HFF-Myc (cell line): ENCODE measurements at regions not wholly inside any gene's neighbourhood (a gene's known extent, or its start where the extent isn't known, plus 50 kb on each side); places are given as distances from the start of the nearest gene placed in this dataset.
A peak's percentile ranks its signal among the peaks of the same experiment; 100 is the strongest.
"Not testable (repeated sequence)": the region's sequence is repeated elsewhere in the genome, so short reads cannot be mapped to it uniquely, and the experiment has no call there.

Source experiments
- DNase-seq: peaks from one replicate; pipeline ENCODE4 v3.0.0-alpha.2; 2011; ENCODE audit warnings: low read depth; ENCODE audit errors: extremely low read depth
- H3K4me3 ChIP-seq: replicated peaks from 2 replicates; pipeline ENCODE4 v1.5.1; 2011; ENCODE audit warnings: low read depth, mild to moderate bottlenecking, control low read depth, low read length
- TF ChIP-seq, protein P1 (sequence below): IDR thresholded peaks from 2 replicates; pipeline ENCODE4 v1.5.1; 2012; ENCODE audit warnings: mild to moderate bottlenecking, low read depth, low read length, control low read depth; ENCODE audit errors: missing control alignments

DNA sequence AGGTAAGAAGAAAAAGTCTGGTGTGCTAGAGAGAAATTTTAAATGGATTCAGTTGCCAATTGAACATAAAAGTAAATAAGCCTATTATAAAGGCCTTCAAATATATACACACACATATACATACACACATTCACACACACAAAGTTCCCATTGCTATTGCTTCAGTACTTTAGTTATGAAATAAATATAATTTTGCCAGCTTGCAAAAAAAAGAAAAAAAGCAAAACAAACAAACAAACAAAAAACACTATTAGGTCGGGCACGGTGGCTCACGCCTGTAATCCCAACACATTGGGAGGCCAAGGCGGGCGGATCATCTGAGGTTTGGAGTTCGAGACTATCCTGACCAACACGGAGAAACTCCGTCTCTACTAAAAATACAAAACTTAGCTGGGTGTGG is 80.3 kb downstream of the SPIN4 start:
- TF ChIP-seq, protein P1, sequence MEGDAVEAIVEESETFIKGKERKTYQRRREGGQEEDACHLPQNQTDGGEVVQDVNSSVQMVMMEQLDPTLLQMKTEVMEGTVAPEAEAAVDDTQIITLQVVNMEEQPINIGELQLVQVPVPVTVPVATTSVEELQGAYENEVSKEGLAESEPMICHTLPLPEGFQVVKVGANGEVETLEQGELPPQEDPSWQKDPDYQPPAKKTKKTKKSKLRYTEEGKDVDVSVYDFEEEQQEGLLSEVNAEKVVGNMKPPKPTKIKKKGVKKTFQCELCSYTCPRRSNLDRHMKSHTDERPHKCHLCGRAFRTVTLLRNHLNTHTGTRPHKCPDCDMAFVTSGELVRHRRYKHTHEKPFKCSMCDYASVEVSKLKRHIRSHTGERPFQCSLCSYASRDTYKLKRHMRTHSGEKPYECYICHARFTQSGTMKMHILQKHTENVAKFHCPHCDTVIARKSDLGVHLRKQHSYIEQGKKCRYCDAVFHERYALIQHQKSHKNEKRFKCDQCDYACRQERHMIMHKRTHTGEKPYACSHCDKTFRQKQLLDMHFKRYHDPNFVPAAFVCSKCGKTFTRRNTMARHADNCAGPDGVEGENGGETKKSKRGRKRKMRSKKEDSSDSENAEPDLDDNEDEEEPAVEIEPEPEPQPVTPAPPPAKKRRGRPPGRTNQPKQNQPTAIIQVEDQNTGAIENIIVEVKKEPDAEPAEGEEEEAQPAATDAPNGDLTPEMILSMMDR, result no peak
- H3K4me3 ChIP-seq, result no peak overlapping the region
- DNase-seq, result no peak

DNA sequence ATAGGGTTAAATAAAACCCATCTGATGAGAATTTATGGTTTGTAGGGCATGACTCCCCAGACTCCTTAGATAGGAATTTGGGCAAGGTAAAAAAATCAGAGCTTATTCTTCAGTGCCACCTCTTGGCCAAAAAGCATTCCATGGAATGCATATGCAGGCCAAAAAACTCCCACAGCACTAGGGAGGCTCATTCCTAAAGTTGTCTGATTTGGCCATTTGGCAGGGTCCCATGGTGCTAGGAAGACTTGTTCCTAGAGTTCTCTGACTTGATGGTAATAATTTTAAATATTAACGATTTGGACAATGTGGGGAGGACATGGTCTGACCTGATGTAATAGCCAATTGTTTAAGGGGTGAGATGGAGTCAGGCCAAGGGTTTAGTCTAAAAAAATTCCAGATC is 93.0 kb downstream of the SPIN4 start:
- TF ChIP-seq, protein P1, result no peak
- DNase-seq, result no peak

DNA sequence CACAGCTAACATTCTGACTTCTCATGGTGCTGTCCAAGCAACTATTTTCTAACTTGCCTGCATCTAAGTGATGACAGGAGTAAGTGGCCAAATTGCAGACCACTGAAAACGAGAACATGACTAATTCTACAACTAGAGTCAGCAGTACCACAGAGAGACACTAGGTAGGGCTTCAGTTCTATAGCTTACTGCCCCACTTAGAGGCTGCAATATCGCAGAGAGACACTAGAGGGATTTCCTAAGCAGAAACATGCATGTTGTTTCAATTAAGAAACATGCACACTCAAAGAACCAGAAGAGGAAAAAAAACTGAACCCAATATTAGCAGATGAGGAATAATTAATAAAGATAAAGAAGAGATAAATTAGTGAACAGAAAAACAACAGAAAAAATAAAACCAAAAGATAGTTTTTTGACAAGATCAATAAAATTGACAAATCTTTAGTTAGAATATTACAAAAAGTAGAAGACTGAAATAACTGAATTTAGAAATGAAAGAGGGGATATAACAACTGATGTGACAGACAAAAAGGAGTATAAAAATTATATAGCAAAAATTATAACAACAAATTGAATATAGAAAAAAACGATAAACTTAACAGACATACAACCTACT is 100.8 kb downstream of the SPIN4 start:
- TF ChIP-seq, protein P1, result peak; percentile 70
- H3K4me3 ChIP-seq, result no peak overlapping the region
- peak; percentile 50 for DNase-seq

More for the DNA sequence above, 93.0 kb downstream of the SPIN4 start:
- H3K4me3 ChIP-seq, result no peak overlapping the region

DNA sequence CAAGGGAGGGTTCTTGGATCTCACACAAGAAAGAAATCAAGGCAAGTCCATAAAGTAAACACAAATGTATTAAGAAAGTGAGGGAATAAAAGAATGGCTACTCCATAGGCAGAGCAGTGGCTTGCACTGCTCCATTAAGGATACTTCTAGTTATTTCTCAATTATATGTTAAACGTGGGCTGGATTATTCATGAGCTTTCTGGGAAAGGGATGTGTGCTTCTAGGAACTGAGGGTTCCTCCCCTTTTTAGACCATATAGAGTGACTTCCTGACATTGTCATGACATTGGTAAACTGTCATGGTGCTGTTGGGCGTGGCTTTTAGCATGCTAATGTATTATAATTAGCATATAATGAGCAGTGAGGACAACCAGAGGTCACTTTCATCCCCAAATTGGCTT is 108.4 kb downstream of the SPIN4 start:
- not testable (repeated sequence) for H3K4me3 ChIP-seq, DNase-seq

DNA sequence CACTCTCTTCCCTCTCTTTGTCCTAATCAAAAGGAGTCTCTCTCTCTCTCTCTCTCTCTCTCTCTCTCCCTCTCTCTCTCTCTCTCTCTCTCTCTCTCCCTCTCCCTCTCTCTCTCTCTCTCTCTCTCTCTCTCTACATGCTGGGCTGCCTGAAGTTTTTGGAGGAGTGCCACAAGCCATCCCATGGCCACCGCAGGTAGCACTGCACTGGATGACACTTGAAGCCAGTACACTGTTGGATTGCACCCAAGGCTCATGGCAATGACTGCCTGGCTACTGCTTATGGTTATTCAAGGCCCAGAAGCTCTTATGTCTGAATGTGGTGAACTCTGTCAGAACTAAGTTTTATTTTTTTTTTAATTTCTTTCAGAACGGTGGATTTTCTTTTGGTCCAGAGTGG is 115.2 kb downstream of the SPIN4 start:
- DNase-seq, result not testable (repeated sequence)

DNA sequence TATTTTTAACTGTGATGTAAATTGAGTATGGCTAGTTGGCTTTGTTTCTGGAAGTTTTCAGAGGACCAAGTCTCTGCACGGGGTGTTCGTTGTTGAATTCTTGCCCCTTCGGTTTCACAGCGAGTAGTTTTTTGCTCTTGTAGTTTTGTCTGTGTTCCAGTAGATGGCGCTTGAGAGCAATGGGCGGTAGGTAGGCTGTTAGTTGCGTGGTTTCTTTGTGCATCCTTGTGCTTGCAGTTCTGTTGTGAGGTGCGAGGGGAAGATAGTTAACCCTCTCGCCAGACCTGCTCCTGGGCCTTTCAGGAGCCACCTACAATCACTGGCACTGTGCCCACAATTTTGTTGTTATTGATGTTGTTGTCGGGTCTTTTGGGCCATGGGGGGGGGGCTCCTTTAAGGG is 118.1 kb downstream of the SPIN4 start:
- not testable (repeated sequence) for H3K4me3 ChIP-seq, DNase-seq

More for the DNA sequence above, 115.2 kb downstream of the SPIN4 start:
- not testable (repeated sequence) for H3K4me3 ChIP-seq

DNA sequence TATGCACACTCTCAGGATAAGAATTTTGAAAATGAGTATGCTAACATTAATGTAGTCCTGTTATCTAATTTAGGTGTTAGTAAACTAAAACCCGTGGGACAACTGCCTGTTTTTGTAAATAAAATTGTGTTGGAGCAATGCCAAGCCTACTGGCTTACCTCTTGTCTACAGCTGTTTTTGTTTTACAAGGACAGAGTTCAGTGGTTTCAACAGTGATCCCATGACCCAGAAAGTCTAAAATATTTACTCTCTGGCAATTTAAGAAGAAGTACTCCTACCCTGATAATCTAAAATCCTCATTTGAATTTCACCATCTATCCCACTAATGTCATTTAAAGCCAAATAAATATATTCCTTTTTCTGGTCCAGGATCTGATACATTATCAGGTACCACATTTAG is 132.9 kb downstream of the SPIN4 start:
- not testable (repeated sequence) for H3K4me3 ChIP-seq, DNase-seq

DNA sequence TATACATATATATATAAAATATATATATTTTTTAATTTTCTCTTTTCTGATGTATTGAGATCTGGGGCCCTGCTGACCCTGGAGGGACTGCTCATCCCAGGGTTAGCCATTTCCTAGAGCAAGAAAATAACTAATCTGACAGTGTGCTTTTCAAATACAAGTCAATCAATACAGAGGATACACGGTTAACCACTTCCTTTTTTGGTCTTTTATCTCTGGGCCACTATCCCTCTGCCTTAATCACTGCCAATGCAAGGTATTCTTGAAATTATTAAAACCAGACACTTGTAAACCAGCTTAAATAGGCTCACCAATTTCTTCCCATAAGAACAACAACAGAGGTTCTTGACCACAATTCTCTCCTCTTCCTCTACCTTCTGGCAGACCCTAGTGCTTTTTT is 133.6 kb downstream of the SPIN4 start:
- H3K4me3 ChIP-seq, result not testable (repeated sequence)

DNA sequence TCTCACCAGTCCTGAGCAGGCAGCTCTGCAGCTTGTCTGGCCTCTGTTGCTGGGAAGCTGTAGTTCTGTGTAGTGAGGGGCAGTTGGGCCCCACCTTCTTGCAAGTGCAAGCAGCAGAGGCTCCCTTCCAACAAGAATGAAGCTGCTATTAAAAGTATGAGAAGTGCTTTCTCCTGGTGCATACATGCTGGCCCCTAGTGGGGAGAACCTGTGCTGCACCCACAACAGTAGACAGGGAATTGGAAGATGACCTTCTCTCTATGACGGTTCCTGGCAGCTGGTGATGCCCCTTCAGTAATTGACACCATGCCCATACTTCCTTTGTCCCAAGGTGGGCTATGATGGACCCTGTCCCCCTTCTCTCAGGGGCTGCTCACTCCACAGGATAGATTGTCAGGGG is 141.5 kb downstream of the SPIN4 start:
- not testable (repeated sequence) for DNase-seq, H3K4me3 ChIP-seq

More for the DNA sequence above, 133.6 kb downstream of the SPIN4 start:
- DNase-seq, result not testable (repeated sequence)

DNA sequence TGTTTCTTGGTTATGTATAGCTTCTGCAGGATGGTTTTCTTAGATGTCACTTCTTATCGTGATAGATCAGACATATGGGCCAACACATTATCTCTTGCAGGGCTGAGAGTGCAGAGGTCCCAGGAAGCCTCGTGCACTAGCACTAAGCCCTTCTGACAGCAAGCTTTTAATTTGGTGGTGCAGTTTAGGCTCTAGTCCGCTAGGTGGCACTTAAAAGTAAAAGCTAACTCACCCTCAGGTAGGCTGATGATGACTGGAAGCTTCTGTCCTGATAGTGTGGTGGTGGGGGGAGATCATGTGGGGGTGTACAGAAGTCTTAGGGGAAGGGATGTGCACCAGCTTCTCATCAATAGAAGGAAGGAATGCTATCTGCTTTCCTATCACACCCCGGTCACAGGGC is 142.0 kb downstream of the SPIN4 start:
- not testable (repeated sequence) for DNase-seq

DNA sequence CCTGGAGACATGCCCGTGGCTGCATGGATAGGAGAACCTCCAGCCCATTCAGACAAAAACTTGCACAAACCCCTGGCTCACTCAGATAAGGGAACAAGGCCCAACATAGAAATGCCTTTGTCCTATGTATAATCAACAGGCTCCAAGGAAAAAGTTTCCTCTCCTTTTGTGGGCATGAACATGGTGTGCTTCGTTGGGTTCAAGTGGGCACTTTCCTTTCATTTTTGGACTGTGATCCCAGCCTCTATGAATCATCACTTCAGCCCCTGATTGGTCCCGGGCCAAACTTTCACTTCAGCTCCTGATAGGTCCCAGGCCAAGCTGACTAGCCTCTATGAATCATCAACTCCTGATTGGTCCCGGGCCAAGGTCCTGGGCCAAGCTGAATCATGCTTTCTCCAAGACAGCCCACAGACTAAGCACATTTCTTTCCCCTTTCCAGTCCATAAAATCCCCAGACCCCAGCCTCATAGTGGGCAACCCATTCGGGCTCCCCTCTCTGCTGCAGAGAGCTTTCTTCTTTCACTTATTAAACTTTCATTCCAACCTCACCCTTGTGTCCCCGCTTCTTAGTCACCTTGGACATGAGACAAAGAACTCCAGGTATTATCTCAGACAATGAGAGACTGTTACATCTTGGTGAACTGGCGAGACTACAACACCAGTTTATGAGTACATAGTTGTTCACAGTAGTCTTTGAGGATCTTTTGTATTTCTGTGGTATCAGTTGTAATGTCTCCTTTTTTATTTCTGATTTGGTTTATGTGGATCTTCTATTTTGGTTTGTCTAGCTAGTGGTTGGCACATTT is 146.7 kb downstream of the SPIN4 start:
- DNase-seq, result not testable (repeated sequence)

More for the DNA sequence above, 142.0 kb downstream of the SPIN4 start:
- H3K4me3 ChIP-seq, result not testable (repeated sequence)

DNA sequence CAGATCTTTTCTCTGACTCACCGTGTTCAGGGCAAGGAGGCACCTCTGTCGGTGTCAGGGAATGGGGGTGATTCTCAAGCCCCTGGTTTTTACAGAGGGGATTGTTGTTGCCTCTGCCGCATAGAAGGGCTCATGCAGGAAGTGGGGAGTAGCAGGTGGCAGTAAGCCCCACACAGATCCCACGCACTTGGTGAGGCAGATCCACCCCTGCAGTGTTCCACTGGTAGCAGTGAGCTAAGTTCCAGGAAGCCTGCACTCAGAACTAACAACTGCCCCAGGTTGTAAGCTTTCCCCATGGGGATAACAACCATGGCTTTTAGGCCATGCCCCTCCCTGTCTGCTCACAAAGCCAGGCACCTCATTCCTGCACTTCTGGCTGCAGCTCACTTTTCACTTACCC is 149.1 kb downstream of the SPIN4 start:
- H3K4me3 ChIP-seq, DNase-seq: not testable (repeated sequence)

More for the DNA sequence above, 146.7 kb downstream of the SPIN4 start:
- H3K4me3 ChIP-seq, result not testable (repeated sequence)

DNA sequence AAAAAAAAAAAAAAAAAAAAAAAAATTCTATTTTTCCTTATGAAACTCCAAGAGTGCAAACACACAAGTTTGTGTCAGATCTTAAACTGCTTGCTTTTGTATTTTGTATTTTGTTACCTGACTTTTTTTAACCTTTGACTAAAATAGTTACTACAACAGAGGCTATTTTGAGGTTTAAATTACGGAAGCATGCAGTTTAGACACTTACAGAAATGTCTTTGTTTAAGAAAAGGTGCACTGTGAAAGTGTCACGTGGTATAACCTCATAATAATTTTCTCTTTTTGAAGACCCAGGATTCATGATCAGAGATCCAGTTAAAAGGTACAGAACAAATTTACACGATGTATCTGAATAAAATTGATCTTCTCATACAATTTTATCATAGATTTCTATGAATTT is 152.4 kb downstream of the SPIN4 start:
- not testable (repeated sequence) for H3K4me3 ChIP-seq, DNase-seq

DNA sequence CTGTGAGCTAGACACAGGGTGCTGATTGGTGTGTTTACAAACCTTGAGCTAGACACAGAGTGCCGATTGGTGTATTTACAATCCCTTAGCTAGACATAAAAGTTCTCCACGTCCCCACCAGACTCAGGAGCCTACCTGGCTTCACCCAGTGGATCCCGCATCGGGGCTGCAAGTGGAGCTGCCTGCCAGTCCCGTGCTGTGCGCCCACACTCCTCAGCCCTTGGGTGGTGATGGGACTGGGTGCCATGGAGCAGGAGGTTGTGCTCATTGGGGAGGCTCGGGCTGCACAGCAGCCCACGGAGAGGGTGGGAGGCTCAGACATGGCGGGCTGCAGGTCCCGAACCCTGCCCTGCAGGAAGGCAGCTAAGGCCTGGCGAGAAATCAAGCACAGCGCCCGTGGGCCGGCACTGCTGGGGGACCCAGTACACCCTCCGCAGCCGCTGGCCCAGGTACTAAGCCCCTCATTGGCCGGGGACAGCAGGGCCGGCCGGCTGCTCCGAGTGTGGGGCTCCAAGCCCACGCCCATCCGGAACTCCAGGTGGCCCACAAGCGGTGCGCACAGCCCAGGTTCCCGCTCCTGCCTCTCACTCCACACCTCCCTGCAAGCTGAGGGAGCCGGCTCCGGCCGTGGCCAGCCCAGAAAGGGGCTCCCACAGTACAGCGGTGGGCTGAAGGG is 158.6 kb downstream of the SPIN4 start:
- H3K4me3 ChIP-seq, DNase-seq: not testable (repeated sequence)
